HG03135 (cell line): ENCODE measurements at regions not wholly inside any gene's neighbourhood (a gene's known extent, or its start where the extent isn't known, plus 50 kb on each side); places are given as distances from the start of the nearest gene placed in this dataset.
"Not testable (repeated sequence)": the region's sequence is repeated elsewhere in the genome, so short reads cannot be mapped to it uniquely, and the experiment has no call there.

Source experiments
- ATAC-seq: cut with Tn5 transposase; IDR thresholded peaks from one replicate; pipeline ENCODE4 v1.9.1; 2021; ENCODE audit warnings: mild to moderate bottlenecking, moderate library complexity; ENCODE audit not compliant: unreplicated experiment

GRCh38 chr11:98059488-98059887 is 961.3 kb upstream of the CNTN5 start:
- ATAC-seq: no peak

GRCh38 chr11:98060759-98061158 is 960.0 kb upstream of the CNTN5 start:
- no peak for ATAC-seq

- ATAC-seq: no peak
Measured at GRCh38 chr11:98061858-98062257, 958.9 kb upstream of the CNTN5 start.

- ATAC-seq: no peak
Measured at GRCh38 chr11:98062714-98063113, 958.0 kb upstream of the CNTN5 start.

- ATAC-seq: no peak
Measured at GRCh38 chr11:98068251-98068650, 952.5 kb upstream of the CNTN5 start.

GRCh38 chr11:98069147-98069546 is 951.6 kb upstream of the CNTN5 start:
- not testable (repeated sequence) for ATAC-seq

- no peak for ATAC-seq
Measured at GRCh38 chr11:98069861-98070260, 950.9 kb upstream of the CNTN5 start.

- no peak for ATAC-seq
Measured at GRCh38 chr11:98090861-98091505, 929.8 kb upstream of the CNTN5 start.

- no peak for ATAC-seq
Measured at GRCh38 chr11:98099371-98099770, 921.4 kb upstream of the CNTN5 start.

- no peak for ATAC-seq
Measured at GRCh38 chr11:98100689-98101088, 920.1 kb upstream of the CNTN5 start.

- ATAC-seq: no peak
Measured at GRCh38 chr11:98101329-98101728, 919.4 kb upstream of the CNTN5 start.

- ATAC-seq: no peak
Measured at GRCh38 chr11:98104249-98104648, 916.5 kb upstream of the CNTN5 start.

GRCh38 chr11:98107736-98108135 is 913.0 kb upstream of the CNTN5 start:
- ATAC-seq: no peak

GRCh38 chr11:98110030-98110429 is 910.7 kb upstream of the CNTN5 start:
- ATAC-seq: no peak

- ATAC-seq: no peak
Measured at GRCh38 chr11:98115873-98116272, 904.9 kb upstream of the CNTN5 start.

GRCh38 chr11:98130117-98130625 is 890.6 kb upstream of the CNTN5 start:
- no peak for ATAC-seq

- ATAC-seq: no peak
Measured at GRCh38 chr11:98136357-98136756, 884.4 kb upstream of the CNTN5 start.

GRCh38 chr11:98137437-98137836 is 883.3 kb upstream of the CNTN5 start:
- ATAC-seq: no peak

- ATAC-seq: no peak
Measured at GRCh38 chr11:98143661-98144060, 877.1 kb upstream of the CNTN5 start.

- ATAC-seq: no peak
Measured at GRCh38 chr11:98153752-98154151, 867.0 kb upstream of the CNTN5 start.

- no peak for ATAC-seq
Measured at GRCh38 chr11:98155696-98156095, 865.1 kb upstream of the CNTN5 start.

- ATAC-seq: no peak
Measured at GRCh38 chr11:98177925-98178324, 842.8 kb upstream of the CNTN5 start.

GRCh38 chr11:98180511-98180910 is 840.2 kb upstream of the CNTN5 start:
- no peak for ATAC-seq
